ENCODE measurements at regions not wholly inside any gene's neighbourhood (a gene's known extent, or its start where the extent isn't known, plus 50 kb on each side); places are given as distances from the start of the nearest gene placed in this dataset.

GRCh38 chr11:110903830-110904229 lies 191.6 kb upstream of the ARHGAP20 start:
- TF ChIP-seq POLR2A (IDR thresholded peaks at IDR 0.05) (no peak), CTCF (IDR thresholded peaks at IDR 0.05) (no peak)

All from thyroid gland (tissue), 4 donors.